OCI-LY1 (cell line): ENCODE measurements at regions not wholly inside any gene's neighbourhood (a gene's known extent, or its start where the extent isn't known, plus 50 kb on each side); places are given as distances from the start of the nearest gene placed in this dataset.

Experiments
- H2AFZ ChIP-seq: fragments of 200-600 bp; sonication (generic), shearing (Covaris generic); 2 replicates; pipeline ENCODE4 v1.6.0; 2014; ENCODE audit warnings: antibody characterized with exemption, mild to moderate bottlenecking, low read length
- H3F3A ChIP-seq: fragments of 200-600 bp; sonication (generic), shearing (Covaris generic); 2 replicates; pipeline ENCODE4 v1.6.0; 2014; ENCODE audit warnings: mild to moderate bottlenecking, antibody characterized with exemption, low read length, moderate library complexity; ENCODE audit not compliant: insufficient read depth
- H3K27ac ChIP-seq: fragments of 200-600 bp; sonication (generic); 2 replicates; pipeline ENCODE4 v1.5.1; 2014; ENCODE audit warnings: low read length, mixed run types, mild to moderate bottlenecking, low read depth; ENCODE audit not compliant: poor library complexity, severe bottlenecking
- H3K27me3 ChIP-seq: fragments of 200-600 bp; sonication (generic); 2 replicates; pipeline ENCODE4 v1.6.0; 2014; ENCODE audit warnings: antibody characterized with exemption, mild to moderate bottlenecking, low read length, moderate library complexity; ENCODE audit not compliant: insufficient read depth
- H3K36me3 ChIP-seq: fragments of 200-600 bp; sonication (generic); 2 replicates; pipeline ENCODE4 v1.6.1; 2014; ENCODE audit warnings: mild to moderate bottlenecking, antibody characterized with exemption, low read length, moderate library complexity, mixed read lengths; ENCODE audit not compliant: insufficient read depth
- H3K4me1 ChIP-seq: fragments of 200-600 bp; sonication (generic); 2 replicates; pipeline ENCODE4 v1.5.1; 2014; ENCODE audit warnings: mild to moderate bottlenecking, low read length, moderate library complexity; ENCODE audit not compliant: insufficient read depth, severe bottlenecking
- H3K4me2 ChIP-seq: fragments of 200-600 bp; sonication (generic), shearing (Covaris generic); 2 replicates; pipeline ENCODE4 v1.6.1; 2014; ENCODE audit warnings: low read length
- H3K4me3 ChIP-seq: fragments of 200-600 bp; sonication (generic); 2 replicates; pipeline ENCODE4 v1.5.1; 2014; ENCODE audit warnings: low read length, low read depth, mild to moderate bottlenecking, mixed read lengths; ENCODE audit not compliant: poor library complexity, severe bottlenecking
- H3K79me2 ChIP-seq: fragments of 200-600 bp; shearing (Covaris generic); 2 replicates; pipeline ENCODE4 v1.6.1; 2016; ENCODE audit warnings: mixed run types, low read length, mixed read lengths; ENCODE audit not compliant: insufficient read depth
- H3K9ac ChIP-seq: fragments of 200-600 bp; sonication (generic), shearing (Covaris generic); 2 replicates; pipeline ENCODE4 v1.6.1; 2014; ENCODE audit warnings: mild to moderate bottlenecking, low read length, mixed read lengths
- H3K9me2 ChIP-seq: fragments of 200-600 bp; sonication (generic), shearing (Covaris generic); 2 replicates; pipeline ENCODE4 v1.6.1; 2014; ENCODE audit warnings: low read depth, mild to moderate bottlenecking, low read length, mixed read lengths
- H3K9me3 ChIP-seq: fragments of 200-600 bp; shearing (Covaris generic); 2 replicates; pipeline ENCODE4 v1.6.1; 2014; ENCODE audit warnings: low read length, mixed read lengths
- H4K20me1 ChIP-seq: fragments of 200-600 bp; sonication (generic), shearing (Covaris generic); 2 replicates; pipeline ENCODE4 v1.6.0; 2016; ENCODE audit warnings: mild to moderate bottlenecking, low read length; ENCODE audit not compliant: insufficient read depth
- CTCF ChIP-seq: fragments of 200-600 bp; sonication (generic), shearing (Covaris generic); IDR thresholded peaks from 2 replicates; pipeline ENCODE4 v1.5.1; 2017; ENCODE audit warnings: mild to moderate bottlenecking, antibody characterized with exemption, low read length, moderate library complexity, mixed read lengths
- EZH2 ChIP-seq: fragments of 200-600 bp; sonication (generic), shearing (Covaris generic); IDR thresholded peaks from 2 replicates; pipeline ENCODE4 v1.8.0; 2017; ENCODE audit warnings: borderline replicate concordance, mixed run types, mild to moderate bottlenecking, antibody characterized with exemption, low read length, moderate library complexity, mixed read lengths

- Histone ChIP-seq H3K4me1 (no peaks in the 10 kb centered on the region), H3K36me3 (no peaks in the 10 kb centered on the region), H2AFZ (no peak overlapping the region), H3K9me3 (no peaks in the 10 kb centered on the region), H3K27me3 (no peaks in the 10 kb centered on the region), H3K27ac (no peak overlapping the region), H3K9ac (no peak overlapping the region), H3K9me2 (no peaks in the 10 kb centered on the region), H3K4me2 (no peak overlapping the region), H3K79me2 (no peaks in the 10 kb centered on the region), H3K4me3 (no peak overlapping the region), H4K20me1 (no peaks in the 10 kb centered on the region), H3F3A (no peaks in the 10 kb centered on the region)
- TF ChIP-seq EZH2, result no peak
- no peak for TF ChIP-seq CTCF
Observed at GRCh38 chr5:111840036-111840674, 83.2 kb upstream of the NREP start.

GRCh38 chr5:111839438-111839837 lies 82.4 kb upstream of the NREP start:
- Histone ChIP-seq H3K4me2 (no peak overlapping the region), H3K27ac (no peak overlapping the region), H3K9me3 (no peaks in the 10 kb centered on the region), H3K9ac (no peak overlapping the region), H3K4me3 (no peak overlapping the region), H3K27me3 (no peaks in the 10 kb centered on the region; the same call in 1 of the 2 replicates), H3K79me2 (no peaks in the 10 kb centered on the region), H3K4me1 (no peaks in the 10 kb centered on the region), H3K9me2 (no peaks in the 10 kb centered on the region), H3F3A (no peaks in the 10 kb centered on the region), H2AFZ (no peak overlapping the region), H3K36me3 (no peaks in the 10 kb centered on the region), H4K20me1 (no peaks in the 10 kb centered on the region)
- TF ChIP-seq EZH2, result no peak

- Histone ChIP-seq H3K36me3 (no peaks in the 10 kb centered on the region), H2AFZ (no peak overlapping the region), H3K4me1 (no peaks in the 10 kb centered on the region), H3K27me3 (no peaks in the 10 kb centered on the region; the same call in 1 of the 2 replicates), H3F3A (no peaks in the 10 kb centered on the region), H3K27ac (no peak overlapping the region), H3K9me2 (no peaks in the 10 kb centered on the region), H3K9me3 (no peaks in the 10 kb centered on the region), H3K79me2 (no peaks in the 10 kb centered on the region), H4K20me1 (no peaks in the 10 kb centered on the region), H3K9ac (no peak overlapping the region), H3K4me3 (no peak overlapping the region), H3K4me2 (no peak overlapping the region)
- TF ChIP-seq CTCF (no peak), EZH2 (no peak)
Observed at GRCh38 chr5:111836426-111836825, 79.4 kb upstream of the NREP start.
